Parathyroid adenoma (tissue), 2 donors: ENCODE measurements at regions not wholly inside any gene's neighbourhood (a gene's known extent, or its start where the extent isn't known, plus 50 kb on each side); places are given as distances from the start of the nearest gene placed in this dataset.
"Not testable (repeated sequence)": the region's sequence is repeated elsewhere in the genome, so short reads cannot be mapped to it uniquely, and the experiment has no call there.

Source experiments
- H2AFZ ChIP-seq: fragments of 300-600 bp; sonication (generic); one replicate; pipeline ENCODE4 v1.7.0; 2017; ENCODE audit warnings: antibody characterized with exemption, mild to moderate bottlenecking
- H3K27ac ChIP-seq: fragments of 300-600 bp; sonication (generic); one replicate; pipeline ENCODE4 v1.7.0; 2017
- H3K27me3 ChIP-seq: fragments of 300-600 bp; sonication (generic); one replicate; pipeline ENCODE4 v1.7.0; 2017; ENCODE audit warnings: low read length; ENCODE audit not compliant: control insufficient read depth, insufficient read depth
- H3K36me3 ChIP-seq: fragments of 300-600 bp; sonication (generic); one replicate; pipeline ENCODE4 v1.7.0; 2017; ENCODE audit warnings: low read length; ENCODE audit not compliant: control insufficient read depth, insufficient read depth
- H3K4me1 ChIP-seq: fragments of 300-600 bp; sonication (generic); one replicate; pipeline ENCODE4 v1.7.0; 2017; ENCODE audit warnings: control low read depth
- H3K4me2 ChIP-seq: fragments of 300-600 bp; sonication (generic); one replicate; pipeline ENCODE4 v1.7.0; 2017; ENCODE audit warnings: low read length
- H3K4me3 ChIP-seq: fragments of 300-600 bp; sonication (generic); one replicate; pipeline ENCODE4 v1.7.0; 2017; ENCODE audit warnings: low read depth, low read length
- H3K79me2 ChIP-seq: fragments of 300-600 bp; sonication (generic); one replicate; pipeline ENCODE4 v1.7.0; 2017; ENCODE audit warnings: control low read depth
- H3K9ac ChIP-seq: fragments of 300-600 bp; sonication (generic); one replicate; pipeline ENCODE4 v1.7.0; 2017; ENCODE audit warnings: mild to moderate bottlenecking
- H3K9me3 ChIP-seq: fragments of 300-600 bp; sonication (generic); one replicate; pipeline ENCODE4 v1.7.0; 2017; ENCODE audit warnings: low read length; ENCODE audit not compliant: control insufficient read depth
- CTCF ChIP-seq: fragments of 300-600 bp; sonication (generic); IDR thresholded peaks from one replicate; pipeline ENCODE4 v1.7.0; 2017; ENCODE audit warnings: antibody characterized with exemption, mild to moderate bottlenecking
- donor health status: primary hyperparathyroidism.

GRCh38 chr6:168190014-168190405 lies 111.0 kb upstream of the FRMD1 start:
- H2AFZ ChIP-seq: no peak overlapping the region
- TF ChIP-seq CTCF: no peak
- H3K27me3 ChIP-seq: no peaks in the 10 kb centered on the region
- no peak overlapping the region for H3K4me2 ChIP-seq
- no peaks in the 10 kb centered on the region for H3K4me1 ChIP-seq
- H3K36me3 ChIP-seq: no peaks in the 10 kb centered on the region
- no peaks in the 10 kb centered on the region for H3K79me2 ChIP-seq
- no peak overlapping the region for H3K9ac ChIP-seq
- H3K27ac ChIP-seq: no peak overlapping the region
- H3K4me3 ChIP-seq: no peak overlapping the region
- no peaks in the 10 kb centered on the region for H3K9me3 ChIP-seq

- Histone ChIP-seq H3K36me3 (no peaks in the 10 kb centered on the region), H3K4me1 (no peaks in the 10 kb centered on the region), H3K4me2 (no peak overlapping the region), H3K79me2 (no peaks in the 10 kb centered on the region), H3K27ac (no peak overlapping the region), H2AFZ (no peak overlapping the region), H3K27me3 (no peaks in the 10 kb centered on the region), H3K9ac (no peak overlapping the region), H3K4me3 (no peak overlapping the region), H3K9me3 (no peaks in the 10 kb centered on the region)
- no peak for TF ChIP-seq CTCF
Measured at GRCh38 chr6:168189200-168190013, 110.4 kb upstream of the FRMD1 start.

GRCh38 chr6:168188369-168189199 lies 109.6 kb upstream of the FRMD1 start:
- no peak overlapping the region for H3K4me3 ChIP-seq
- H3K27ac ChIP-seq: no peak overlapping the region
- no peaks in the 10 kb centered on the region for H3K4me1 ChIP-seq
- no peaks in the 10 kb centered on the region for H3K9me3 ChIP-seq
- H2AFZ ChIP-seq: no peak overlapping the region
- H3K4me2 ChIP-seq: no peak overlapping the region
- H3K9ac ChIP-seq: no peak overlapping the region
- H3K27me3 ChIP-seq: no peaks in the 10 kb centered on the region
- no peaks in the 10 kb centered on the region for H3K79me2 ChIP-seq
- TF ChIP-seq CTCF: no peak
- no peaks in the 10 kb centered on the region for H3K36me3 ChIP-seq

- no peaks in the 10 kb centered on the region for H3K4me1 ChIP-seq
- no peaks in the 10 kb centered on the region for H3K27me3 ChIP-seq
- no peak for TF ChIP-seq CTCF
- no peak overlapping the region for H3K9ac ChIP-seq
- H3K27ac ChIP-seq: no peak overlapping the region
- no peaks in the 10 kb centered on the region for H3K9me3 ChIP-seq
- no peak overlapping the region for H3K4me2 ChIP-seq
- no peaks in the 10 kb centered on the region for H3K36me3 ChIP-seq
- no peak overlapping the region for H3K4me3 ChIP-seq
- no peaks in the 10 kb centered on the region for H3K79me2 ChIP-seq
- H2AFZ ChIP-seq: no peak overlapping the region
Measured at GRCh38 chr6:168186438-168186837, 107.4 kb upstream of the FRMD1 start.

- not testable (repeated sequence) for H3K4me2 ChIP-seq, H3K9ac ChIP-seq, H3K79me2 ChIP-seq, H3K27ac ChIP-seq, H3K4me1 ChIP-seq, H3K27me3 ChIP-seq, H3K9me3 ChIP-seq, H3K36me3 ChIP-seq, H3K4me3 ChIP-seq, H2AFZ ChIP-seq
Measured at GRCh38 chr6:168186018-168186417, 107.0 kb upstream of the FRMD1 start.
